Natural killer cell (primary cell): ENCODE measurements at regions not wholly inside any gene's neighbourhood (a gene's known extent, or its start where the extent isn't known, plus 50 kb on each side); places are given as distances from the start of the nearest gene placed in this dataset.

Experiments used
- ATAC-seq, 3 donors: fragments of 150-1000 bp in 2 of 3; fragments of 200-7000 bp in 1 of 3; cut with Tn5 transposase; 1 replicate in 1 of 3; 2 replicates in 2 of 3; pipeline ENCODE4 v1.10.0; 2021; ENCODE audit warnings: mild to moderate bottlenecking in 2 of 3, moderate library complexity in 2 of 3
- DNase-seq, 2 donors: peaks; one replicate each; pipeline versions ENCODE4 v3.0.0 to v3.0.0-alpha.2; 2013 to 2021; ENCODE audit warnings: mixed read lengths in 1 of 2
- H3K27ac ChIP-seq: one replicate; pipeline ENCODE4 v1.5.1; 2013; ENCODE audit warnings: mild to moderate bottlenecking, low read length
- H3K27me3 ChIP-seq: one replicate; pipeline ENCODE4 v1.6.1; 2013; ENCODE audit warnings: low read length; ENCODE audit not compliant: control insufficient read depth, insufficient read depth
- H3K36me3 ChIP-seq: one replicate; pipeline ENCODE4 v1.6.1; 2013; ENCODE audit warnings: low read length; ENCODE audit not compliant: control insufficient read depth, insufficient read depth
- H3K4me1 ChIP-seq: one replicate; pipeline ENCODE4 v1.6.1; 2013; ENCODE audit warnings: low read length; ENCODE audit not compliant: control insufficient read depth, insufficient read depth
- H3K4me3 ChIP-seq: one replicate; pipeline ENCODE4 v1.5.1; 2013; ENCODE audit warnings: low read length
- H3K9me3 ChIP-seq: one replicate; pipeline ENCODE4 v1.6.1; 2013; ENCODE audit warnings: low read length; ENCODE audit not compliant: control insufficient read depth, insufficient read depth
- H3K27ac Mint-ChIP-seq, 2 donors: one replicate each; pipeline ENCODE4 v1.8.0; 2022; ENCODE audit warnings: mild to moderate bottlenecking in 2 of 2, mixed read lengths in 2 of 2, moderate library complexity in 1 of 2
- H3K27me3 Mint-ChIP-seq, 2 donors: one replicate each; pipeline ENCODE4 v1.8.0; 2022; ENCODE audit warnings: low read depth in 2 of 2, mixed read lengths in 2 of 2
- H3K36me3 Mint-ChIP-seq: one replicate; pipeline ENCODE4 v1.8.0; 2022; ENCODE audit warnings: mixed read lengths
- H3K4me1 Mint-ChIP-seq, 2 donors: one replicate each; pipeline ENCODE4 v1.8.0; 2022; ENCODE audit warnings: mixed read lengths in 2 of 2
- H3K4me3 Mint-ChIP-seq: one replicate; pipeline ENCODE4 v1.8.0; 2022; ENCODE audit warnings: mild to moderate bottlenecking, moderate library complexity, mixed read lengths
- H3K9me3 Mint-ChIP-seq, 2 donors: one replicate each; pipeline ENCODE4 v1.8.0; 2022; ENCODE audit warnings: mixed read lengths in 2 of 2
- WGBS: methylation state at CpG from one replicate; pipeline ENCODE4 v1.1.7; 2013; ENCODE audit warnings: missing lambda C conversion rate; ENCODE audit not compliant: insufficient coverage; 5-methylcytosine and 5-hydroxymethylcytosine counted together
- intact Hi-C: fragments of 100-400 bp; cut with micrococcal nuclease; formaldehyde crosslinking; loops from one replicate; pipeline ENCODE4 v1.14.2; 2022
- TF ChIP-seq, protein P1 (sequence below): fragments of 200-600 bp; IDR thresholded peaks from one replicate; pipeline ENCODE4 v1.8.0; 2022; ENCODE audit warnings: antibody characterized with exemption

DNA sequence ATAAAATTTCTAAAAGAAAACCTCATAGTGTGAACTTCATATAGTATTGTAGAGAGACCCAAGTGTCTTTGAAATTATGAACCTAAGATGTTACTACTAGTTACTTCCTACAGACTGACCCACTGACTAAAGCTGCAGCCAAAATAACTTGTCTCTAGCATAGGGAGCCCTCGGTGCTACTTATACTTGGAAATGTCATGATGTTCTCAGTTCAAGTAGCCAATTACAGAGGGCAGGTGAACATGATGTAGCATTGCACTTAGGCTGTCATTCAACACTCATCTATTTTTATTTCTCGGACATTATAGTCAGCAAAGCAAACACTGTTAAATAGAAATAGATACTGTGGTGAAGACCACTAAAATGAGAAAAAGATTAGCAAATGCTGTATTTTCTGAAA is 165.6 kb downstream of the AREG start:
- H3K27me3 ChIP-seq, result no peaks in the 10 kb centered on the region
- ATAC-seq (no peak), DNase-seq (no peak)
- no peak overlapping the region for H3K27ac ChIP-seq
- intact Hi-C loops, result no loop called here
- Mint-ChIP-seq H3K27ac (no peak overlapping the region), H3K27me3 (peaks cover 0 to 7% of the 10 kb centered on the region in 2 donors), H3K4me3 (no peak overlapping the region), H3K4me1 (no peaks in the 10 kb centered on the region), H3K36me3 (no peaks in the 10 kb centered on the region), H3K9me3 (peaks cover 0 to 4% of the 10 kb centered on the region in 2 donors)
- H3K36me3 ChIP-seq, result no peaks in the 10 kb centered on the region
- H3K4me1 ChIP-seq, result no peaks in the 10 kb centered on the region
- TF ChIP-seq, protein P1, sequence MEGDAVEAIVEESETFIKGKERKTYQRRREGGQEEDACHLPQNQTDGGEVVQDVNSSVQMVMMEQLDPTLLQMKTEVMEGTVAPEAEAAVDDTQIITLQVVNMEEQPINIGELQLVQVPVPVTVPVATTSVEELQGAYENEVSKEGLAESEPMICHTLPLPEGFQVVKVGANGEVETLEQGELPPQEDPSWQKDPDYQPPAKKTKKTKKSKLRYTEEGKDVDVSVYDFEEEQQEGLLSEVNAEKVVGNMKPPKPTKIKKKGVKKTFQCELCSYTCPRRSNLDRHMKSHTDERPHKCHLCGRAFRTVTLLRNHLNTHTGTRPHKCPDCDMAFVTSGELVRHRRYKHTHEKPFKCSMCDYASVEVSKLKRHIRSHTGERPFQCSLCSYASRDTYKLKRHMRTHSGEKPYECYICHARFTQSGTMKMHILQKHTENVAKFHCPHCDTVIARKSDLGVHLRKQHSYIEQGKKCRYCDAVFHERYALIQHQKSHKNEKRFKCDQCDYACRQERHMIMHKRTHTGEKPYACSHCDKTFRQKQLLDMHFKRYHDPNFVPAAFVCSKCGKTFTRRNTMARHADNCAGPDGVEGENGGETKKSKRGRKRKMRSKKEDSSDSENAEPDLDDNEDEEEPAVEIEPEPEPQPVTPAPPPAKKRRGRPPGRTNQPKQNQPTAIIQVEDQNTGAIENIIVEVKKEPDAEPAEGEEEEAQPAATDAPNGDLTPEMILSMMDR, result no peak
- no peak overlapping the region for H3K4me3 ChIP-seq
- WGBS, result 88% methylated on average over 1 of the region's 2 CpGs
- no peaks in the 10 kb centered on the region for H3K9me3 ChIP-seq

DNA sequence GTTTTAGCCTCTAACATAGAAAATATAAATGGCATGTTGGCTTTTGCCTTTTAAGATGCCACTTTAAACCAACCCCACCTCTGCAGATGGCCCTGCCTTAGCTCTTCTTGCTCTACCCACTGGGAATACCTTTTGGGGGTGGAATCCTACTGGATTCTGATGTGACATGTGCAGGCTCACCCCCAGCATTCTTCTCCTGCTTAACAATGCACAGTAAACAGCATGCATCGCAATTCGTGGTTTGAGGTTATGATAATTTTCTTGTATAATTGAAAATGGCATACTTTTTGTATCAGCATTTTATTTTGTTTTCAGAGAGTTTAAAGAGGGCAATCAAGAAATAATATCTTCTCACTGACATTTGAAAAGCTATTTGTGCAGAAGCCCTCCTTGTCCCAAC is 167.9 kb downstream of the AREG start:
- ATAC-seq (no peak), DNase-seq (no peak)
- no peaks in the 10 kb centered on the region for H3K36me3 Mint-ChIP-seq
- no peak overlapping the region for H3K4me3 ChIP-seq
- TF ChIP-seq, protein P1, result no peak
- H3K9me3 ChIP-seq, result no peaks in the 10 kb centered on the region
- no peak overlapping the region for H3K27ac ChIP-seq
- H3K27ac Mint-ChIP-seq, result no peak overlapping the region
- H3K9me3 Mint-ChIP-seq, result peaks cover 0 to 2% of the 10 kb centered on the region in 2 donors
- H3K4me3 Mint-ChIP-seq, result no peak overlapping the region
- WGBS, result 88% methylated on average over 2 of the region's 2 CpGs
- H3K4me1 ChIP-seq, result no peaks in the 10 kb centered on the region
- intact Hi-C loops, result no loop called here
- H3K4me1 Mint-ChIP-seq, result no peaks in the 10 kb centered on the region
- H3K27me3 ChIP-seq, result no peaks in the 10 kb centered on the region
- H3K36me3 ChIP-seq, result no peaks in the 10 kb centered on the region
- H3K27me3 Mint-ChIP-seq, result peaks cover 0 to 11% of the 10 kb centered on the region in 2 donors

GRCh38 chr4:74613266-74613665 is 168.3 kb downstream of the AREG start:
- H3K27me3 ChIP-seq, result no peaks in the 10 kb centered on the region
- WGBS, result 94% methylated on average over 2 of the region's 2 CpGs
- intact Hi-C loops, result no loop called here
- DNase-seq (no peak), ATAC-seq (no peak)
- H3K4me1 ChIP-seq, result no peaks in the 10 kb centered on the region
- H3K27ac ChIP-seq, result no peak overlapping the region
- no peaks in the 10 kb centered on the region for H3K9me3 ChIP-seq
- Mint-ChIP-seq H3K36me3 (no peaks in the 10 kb centered on the region), H3K4me3 (no peak overlapping the region), H3K9me3 (peaks cover 0 to 2% of the 10 kb centered on the region in 2 donors), H3K27ac (no peak overlapping the region), H3K4me1 (no peaks in the 10 kb centered on the region), H3K27me3 (peaks cover 0 to 11% of the 10 kb centered on the region in 2 donors)
- TF ChIP-seq, protein P1, result no peak
- H3K36me3 ChIP-seq, result no peaks in the 10 kb centered on the region
- H3K4me3 ChIP-seq, result no peak overlapping the region

GRCh38 chr4:74615411-74615810 is 170.5 kb downstream of the AREG start:
- no peak for ATAC-seq
- H3K4me3 ChIP-seq, result no peak overlapping the region
- H3K27ac ChIP-seq, result no peak overlapping the region
- WGBS, result 93% methylated on average over 2 of the region's 2 CpGs
- H3K4me1 ChIP-seq, result no peaks in the 10 kb centered on the region
- TF ChIP-seq, protein P1, result no peak
- Mint-ChIP-seq H3K27me3 (peaks cover 0 to 11% of the 10 kb centered on the region in 2 donors), H3K9me3 (peaks cover 0 to 2% of the 10 kb centered on the region in 2 donors), H3K36me3 (no peaks in the 10 kb centered on the region), H3K27ac (no peak overlapping the region), H3K4me1 (no peaks in the 10 kb centered on the region), H3K4me3 (no peak overlapping the region)
- no peaks in the 10 kb centered on the region for H3K36me3 ChIP-seq
- no peaks in the 10 kb centered on the region for H3K9me3 ChIP-seq
- peaks cover 2% of the 10 kb centered on the region for H3K27me3 ChIP-seq
- DNase-seq, result no peak
- intact Hi-C loops, result no loop called here
